Skin of body (tissue), 1 donor: ENCODE measurements at regions not wholly inside any gene's neighbourhood (a gene's known extent, or its start where the extent isn't known, plus 50 kb on each side); places are given as distances from the start of the nearest gene placed in this dataset.
"Not testable (repeated sequence)": the region's sequence is repeated elsewhere in the genome, so short reads cannot be mapped to it uniquely, and the experiment has no call there.

Experiments used
- DNase-seq: peaks from one replicate; lab custom pipeline; 2025; lab: John Stamatoyannopoulos, UW

GRCh38 chr12:114022081-114022480 lies 56.0 kb upstream of the RBM19 start:
- DNase-seq = not testable (repeated sequence)

GRCh38 chr12:114018669-114019068 lies 52.5 kb upstream of the RBM19 start:
- no peak for DNase-seq
